GM23248 (cell line): ENCODE measurements at regions not wholly inside any gene's neighbourhood (a gene's known extent, or its start where the extent isn't known, plus 50 kb on each side); places are given as distances from the start of the nearest gene placed in this dataset.

Experiments
- EZH2 ChIP-seq: fragments of 200-600 bp; sonication (generic); IDR thresholded peaks from 2 replicates; pipeline ENCODE4 v1.6.1; 2018; ENCODE audit warnings: antibody characterized with exemption, mild to moderate bottlenecking; ENCODE audit not compliant: insufficient read depth, poor library complexity, severe bottlenecking
- EZH2phosphoT487 ChIP-seq: fragments of 200-600 bp; sonication (generic); IDR thresholded peaks from 2 replicates; pipeline ENCODE4 v1.6.1; 2018; ENCODE audit warnings: antibody characterized with exemption, moderate library complexity, mild to moderate bottlenecking, low read depth; ENCODE audit not compliant: insufficient read depth

DNA sequence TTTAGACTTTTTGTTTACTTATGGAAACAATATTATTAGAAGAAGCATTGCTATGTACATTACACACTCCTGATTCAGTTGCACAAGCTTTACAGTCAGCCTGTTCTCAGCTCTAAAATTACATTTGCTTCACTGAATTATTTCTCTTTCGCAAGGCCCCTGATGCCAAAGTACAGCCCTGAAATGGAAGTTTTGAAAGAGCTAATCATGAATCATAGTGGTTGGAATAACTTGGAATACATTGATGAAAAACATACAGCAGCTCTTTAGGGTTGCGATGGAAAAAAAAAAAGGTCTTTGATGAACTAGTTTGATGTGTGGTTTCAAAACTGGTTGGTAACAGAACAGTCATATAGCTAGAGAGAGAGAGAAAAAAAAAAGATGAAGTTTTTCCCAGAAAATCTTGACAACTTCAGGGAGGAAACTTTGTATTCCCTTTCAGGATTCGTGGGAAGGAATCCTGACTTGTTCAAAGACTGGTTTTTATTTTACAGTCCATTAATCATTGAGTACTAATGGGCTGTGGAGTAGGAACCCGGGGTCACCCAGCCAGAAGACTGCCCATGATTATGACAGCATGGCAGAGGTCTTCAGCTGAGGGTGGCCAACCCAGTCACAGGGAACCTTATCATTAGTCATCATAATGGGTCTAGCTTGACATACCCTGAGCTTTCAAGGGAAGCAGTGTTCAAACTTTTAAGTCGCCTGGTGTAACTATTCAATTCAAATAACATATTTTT is 460.1 kb downstream of the NAV3 start:
- TF ChIP-seq EZH2 (no peak), EZH2phosphoT487 (0 out of 2 replicates have a peak, but pooled peaks have one; percentile 74)
